Sigmoid colon (tissue), 6 donors: ENCODE measurements at regions not wholly inside any gene's neighbourhood (a gene's known extent, or its start where the extent isn't known, plus 50 kb on each side); places are given as distances from the start of the nearest gene placed in this dataset.

Experiments used
- DNase-seq: peaks from one replicate; pipeline ENCODE4 v3.0.0-alpha.2; 2019
- H3K27ac ChIP-seq, 4 donors: fragments of 200-600 bp; sonication (generic); one replicate each; pipeline ENCODE4 v1.5.1; 2016 to 2019; ENCODE audit warnings: mild to moderate bottlenecking in 1 of 4
- H3K27me3 ChIP-seq, 3 donors: fragments of 200-600 bp; sonication (generic); one replicate each; pipeline ENCODE4 v1.5.1; 2019; ENCODE audit warnings: mild to moderate bottlenecking in 1 of 3
- H3K36me3 ChIP-seq, 4 donors: fragments of 200-600 bp; sonication (generic); one replicate each; pipeline ENCODE4 v1.5.1; 2016 to 2019
- H3K4me1 ChIP-seq, 4 donors: fragments of 200-600 bp; sonication (generic); one replicate each; pipeline ENCODE4 v1.5.1; 2017 to 2019
- H3K4me3 ChIP-seq, 4 donors: fragments of 200-600 bp; sonication (generic); one replicate each; pipeline ENCODE4 v1.5.1; 2017 to 2019; ENCODE audit warnings: mild to moderate bottlenecking in 2 of 4, moderate library complexity in 1 of 4
- H3K9me3 ChIP-seq, 4 donors: fragments of 200-600 bp in 3 of 4; sonication (generic) in 3 of 4; one replicate each; pipeline versions ENCODE4 v1.5.1 to v1.6.1; 2013 to 2019
- CTCF ChIP-seq, 4 experiments: fragments of 450-650 bp in 3 of 4; fragments of 200-600 bp in 1 of 4; IDR thresholded peaks; one replicate each; pipeline ENCODE4 v1.5.1; 2016 to 2019; ENCODE audit warnings: antibody characterized with exemption in 4 of 4, mild to moderate bottlenecking in 3 of 4, moderate library complexity in 2 of 4
- EP300 ChIP-seq, 4 donors: sonication (generic); formaldehyde crosslinking; IDR thresholded peaks; one replicate each; pipeline ENCODE4 v1.6.1; 2017; ENCODE audit warnings: antibody characterized with exemption in 4 of 4
- POLR2A ChIP-seq, 2 donors: fragments of 450-650 bp; IDR thresholded peaks; one replicate each; pipeline ENCODE4 v1.6.1; 2016; ENCODE audit warnings: antibody characterized with exemption in 2 of 2, mild to moderate bottlenecking in 2 of 2, moderate library complexity in 2 of 2
- POLR2AphosphoS5 ChIP-seq, 4 donors: sonication (generic); formaldehyde crosslinking; IDR thresholded peaks; one replicate each; pipeline ENCODE4 v1.6.1; 2017; ENCODE audit warnings: antibody characterized with exemption in 4 of 4
- WGBS, 2 donors: extraction: QIAGEN DNeasy Blood & Tissue Kit; methylation state at CpG; one replicate each; pipeline ENCODE4 v1.1.7; 2013; 5-methylcytosine and 5-hydroxymethylcytosine counted together
- intact Hi-C: fragments of 100-400 bp; cut with DNase I; formaldehyde crosslinking; loops from one replicate; pipeline ENCODE4 v1.15.1; 2023
- donor health status: healthy with polysubstance abuse.
- donor health status: healthy.

GRCh38 chr1:172959571-172959970 is 91.2 kb downstream of the TNFSF18 start:
- no peaks in the 10 kb centered on the region for H3K36me3 ChIP-seq
- H3K9me3 ChIP-seq = no peaks in the 10 kb centered on the region
- TF ChIP-seq EP300 (IDR thresholded peaks at IDR 0.05) = no peak
- TF ChIP-seq POLR2A (IDR thresholded peaks at IDR 0.05) = no peak
- no peak for TF ChIP-seq POLR2AphosphoS5 (IDR thresholded peaks at IDR 0.05)
- no peak for TF ChIP-seq CTCF (IDR thresholded peaks at IDR 0.05)
- H3K4me1 ChIP-seq = peaks cover 0 to 19% (median 9%) of the 10 kb centered on the region in 4 donors
- no peak for DNase-seq
- H3K27me3 ChIP-seq = no peaks in the 10 kb centered on the region
- H3K4me3 ChIP-seq = no peak overlapping the region
- 23 to 58% methylated on average over 2 of the region's 2 CpGs for WGBS, 2 donors
- H3K27ac ChIP-seq = peak overlapping the region in 1 of 4 donors; percentile 29
- intact Hi-C loops = no loop called here

GRCh38 chr1:172960019-172960418 is 90.7 kb downstream of the TNFSF18 start:
- DNase-seq = no peak
- no peak for TF ChIP-seq CTCF (IDR thresholded peaks at IDR 0.05)
- no peak for TF ChIP-seq POLR2A (IDR thresholded peaks at IDR 0.05)
- TF ChIP-seq EP300 (IDR thresholded peaks at IDR 0.05) = no peak
- no peak for TF ChIP-seq POLR2AphosphoS5 (IDR thresholded peaks at IDR 0.05)
- no peaks in the 10 kb centered on the region for H3K9me3 ChIP-seq
- no peaks in the 10 kb centered on the region for H3K36me3 ChIP-seq
- no peak overlapping the region for H3K4me3 ChIP-seq
- H3K27ac ChIP-seq = peak overlapping the region in 2 of 4 donors; percentile 8 to 29
- WGBS, 2 donors = 81 to 95% methylated on average over 3 of the region's 3 CpGs
- H3K4me1 ChIP-seq = peaks cover 0 to 24% (median 12%) of the 10 kb centered on the region in 4 donors
- no peaks in the 10 kb centered on the region for H3K27me3 ChIP-seq
- intact Hi-C loops = no loop called here

- TF ChIP-seq POLR2AphosphoS5 (IDR thresholded peaks at IDR 0.05) = peak in 1 of 4 donors; percentile 33
- no peak for TF ChIP-seq POLR2A (IDR thresholded peaks at IDR 0.05)
- DNase-seq = no peak
- H3K27ac ChIP-seq = peak overlapping the region in 3 of 4 donors; percentile 8 to 29 (median 21)
These were observed 90.1 kb downstream of the TNFSF18 start for GRCh38 chr1:172960454-172961208.

GRCh38 chr1:172964864-172965263 is 85.9 kb downstream of the TNFSF18 start:
- no peak overlapping the region for H3K27ac ChIP-seq
- intact Hi-C loops = no loop called here
- H3K4me1 ChIP-seq = peaks cover 0 to 28% (median 17%) of the 10 kb centered on the region in 4 donors
- DNase-seq = no peak
- H3K4me3 ChIP-seq = no peak overlapping the region
- H3K27me3 ChIP-seq = no peaks in the 10 kb centered on the region
- no peaks in the 10 kb centered on the region for H3K36me3 ChIP-seq
- no peaks in the 10 kb centered on the region for H3K9me3 ChIP-seq
- WGBS, 2 donors = 23 to 62% methylated on average over 1 of the region's 1 CpG
- no peak for TF ChIP-seq POLR2AphosphoS5 (IDR thresholded peaks at IDR 0.05)
- TF ChIP-seq CTCF (IDR thresholded peaks at IDR 0.05) = no peak
- no peak for TF ChIP-seq EP300 (IDR thresholded peaks at IDR 0.05)
- no peak for TF ChIP-seq POLR2A (IDR thresholded peaks at IDR 0.05)

More at GRCh38 chr1:172960454-172961208, 90.1 kb downstream of the TNFSF18 start:
- intact Hi-C loops = no loop called here
- no peaks in the 10 kb centered on the region for H3K36me3 ChIP-seq
- peaks cover 0 to 29% (median 15%) of the 10 kb centered on the region in 4 donors for H3K4me1 ChIP-seq
- WGBS, 2 donors = 20 to 58% methylated on average over 5 of the region's 5 CpGs
- H3K9me3 ChIP-seq = no peaks in the 10 kb centered on the region
- H3K27me3 ChIP-seq = no peaks in the 10 kb centered on the region
- no peak overlapping the region for H3K4me3 ChIP-seq

- H3K9me3 ChIP-seq = no peaks in the 10 kb centered on the region
- no peak overlapping the region for H3K27ac ChIP-seq
- H3K4me1 ChIP-seq = peaks cover 0 to 15% (median 9%) of the 10 kb centered on the region in 4 donors
- DNase-seq = no peak
- no peaks in the 10 kb centered on the region for H3K36me3 ChIP-seq
- TF ChIP-seq POLR2AphosphoS5 (IDR thresholded peaks at IDR 0.05) (no peak), CTCF (IDR thresholded peaks at IDR 0.05) (no peak), EP300 (IDR thresholded peaks at IDR 0.05) (no peak), POLR2A (IDR thresholded peaks at IDR 0.05) (no peak)
- H3K4me3 ChIP-seq = no peak overlapping the region
- H3K27me3 ChIP-seq = no peaks in the 10 kb centered on the region
- intact Hi-C loops = no loop called here
These were observed 83.7 kb downstream of the TNFSF18 start for GRCh38 chr1:172966844-172967540.
